ENCODE measurements at regions not wholly inside any gene's neighbourhood (a gene's known extent, or its start where the extent isn't known, plus 50 kb on each side); places are given as distances from the start of the nearest gene placed in this dataset.
"Not testable (repeated sequence)": the region's sequence is repeated elsewhere in the genome, so short reads cannot be mapped to it uniquely, and the experiment has no call there.

DNA sequence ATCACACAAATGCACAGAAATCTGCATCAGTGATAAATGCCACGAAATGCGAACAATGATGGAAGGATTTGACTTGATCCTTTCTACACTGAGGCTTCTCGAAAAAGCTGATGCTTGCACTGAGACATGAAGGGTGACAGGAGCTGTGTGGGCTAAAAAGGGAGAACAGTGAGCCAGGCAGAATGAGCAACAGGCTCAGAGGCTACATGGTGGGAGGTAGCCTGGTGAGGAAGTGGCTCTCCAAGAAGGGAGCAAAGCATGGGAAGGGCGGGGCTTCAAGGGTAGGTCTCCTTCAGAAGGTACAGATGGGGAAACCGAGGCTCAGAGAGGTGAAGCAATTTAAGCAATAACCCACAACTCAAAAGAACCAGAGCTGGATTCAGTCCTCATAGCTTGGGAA lies 82.4 kb downstream of the TRIM43 start:
- no peak for DNase-seq (ENCODE audit: low spot score)
- TF ChIP-seq, protein P1, sequence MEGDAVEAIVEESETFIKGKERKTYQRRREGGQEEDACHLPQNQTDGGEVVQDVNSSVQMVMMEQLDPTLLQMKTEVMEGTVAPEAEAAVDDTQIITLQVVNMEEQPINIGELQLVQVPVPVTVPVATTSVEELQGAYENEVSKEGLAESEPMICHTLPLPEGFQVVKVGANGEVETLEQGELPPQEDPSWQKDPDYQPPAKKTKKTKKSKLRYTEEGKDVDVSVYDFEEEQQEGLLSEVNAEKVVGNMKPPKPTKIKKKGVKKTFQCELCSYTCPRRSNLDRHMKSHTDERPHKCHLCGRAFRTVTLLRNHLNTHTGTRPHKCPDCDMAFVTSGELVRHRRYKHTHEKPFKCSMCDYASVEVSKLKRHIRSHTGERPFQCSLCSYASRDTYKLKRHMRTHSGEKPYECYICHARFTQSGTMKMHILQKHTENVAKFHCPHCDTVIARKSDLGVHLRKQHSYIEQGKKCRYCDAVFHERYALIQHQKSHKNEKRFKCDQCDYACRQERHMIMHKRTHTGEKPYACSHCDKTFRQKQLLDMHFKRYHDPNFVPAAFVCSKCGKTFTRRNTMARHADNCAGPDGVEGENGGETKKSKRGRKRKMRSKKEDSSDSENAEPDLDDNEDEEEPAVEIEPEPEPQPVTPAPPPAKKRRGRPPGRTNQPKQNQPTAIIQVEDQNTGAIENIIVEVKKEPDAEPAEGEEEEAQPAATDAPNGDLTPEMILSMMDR (IDR thresholded peaks at IDR 0.05; ENCODE audit: extremely low read depth, missing control alignments), result no peak

GRCh38 chr2:95676573-95676972 lies 84.8 kb downstream of the TRIM43 start:
- DNase-seq (ENCODE audit: low spot score), result not testable (repeated sequence)

DNA sequence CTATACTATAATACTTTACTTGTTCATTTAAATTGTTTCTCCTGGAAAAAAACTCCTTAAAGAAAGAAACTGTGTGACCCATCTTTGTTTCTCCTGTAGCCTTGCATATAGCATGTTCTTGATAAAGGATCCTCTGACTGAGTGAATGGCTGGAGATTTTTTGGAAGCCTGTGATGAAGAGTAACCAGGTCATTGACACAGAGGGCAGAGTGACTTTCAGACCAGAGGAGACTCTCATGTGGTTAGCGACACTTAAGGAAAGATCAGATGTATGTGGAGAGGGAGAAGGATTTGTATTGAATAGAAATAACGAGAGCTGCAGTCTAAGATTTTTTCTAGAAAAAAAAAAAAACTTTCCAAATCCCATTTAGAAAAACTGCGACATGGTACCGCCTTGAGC lies 85.5 kb downstream of the TRIM43 start:
- TF ChIP-seq, protein P1 (IDR thresholded peaks at IDR 0.05; ENCODE audit: extremely low read depth, missing control alignments), result no peak
- DNase-seq (ENCODE audit: low spot score), result no peak

DNA sequence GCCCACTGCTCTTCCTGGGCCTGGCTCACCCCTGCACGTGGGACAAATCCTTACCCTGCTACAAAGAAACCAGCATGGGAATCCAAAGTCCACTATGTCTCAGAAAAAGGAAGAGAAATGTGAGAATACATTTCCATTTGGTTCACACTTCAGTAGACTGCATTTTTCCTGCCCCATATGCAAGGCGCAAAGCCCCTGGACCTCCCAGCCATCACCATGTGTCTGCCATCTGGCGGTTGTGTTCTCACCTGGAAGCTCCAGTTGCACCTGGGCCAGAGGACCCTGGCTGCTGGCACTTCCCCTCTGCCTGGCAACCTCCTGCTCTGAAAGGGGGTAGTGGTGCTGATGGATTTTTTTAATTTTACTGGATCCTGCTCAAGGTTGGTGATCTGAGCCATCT lies 86.0 kb downstream of the TRIM43 start:
- DNase-seq (ENCODE audit: low spot score), result not testable (repeated sequence)

DNA sequence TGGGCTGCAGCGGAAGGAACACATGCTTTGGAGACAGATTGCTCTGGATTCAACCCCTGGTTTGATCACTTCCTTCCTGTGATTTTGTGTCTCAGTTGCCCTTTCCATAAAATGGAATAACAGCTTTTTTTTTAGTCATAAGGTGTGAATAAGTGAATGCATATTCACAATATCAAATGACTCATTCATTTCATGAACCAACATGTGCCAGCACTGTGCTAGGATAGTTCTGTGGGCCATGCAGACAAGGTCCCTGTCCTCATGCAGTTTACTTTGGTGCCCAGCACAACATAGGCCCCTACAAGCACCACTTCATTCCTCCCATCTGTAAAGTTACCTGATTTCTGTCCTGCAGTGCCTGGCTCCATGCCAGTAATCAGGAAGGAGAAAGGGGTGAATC lies 89.4 kb downstream of the TRIM43 start:
- DNase-seq (ENCODE audit: low spot score), result not testable (repeated sequence)

DNA sequence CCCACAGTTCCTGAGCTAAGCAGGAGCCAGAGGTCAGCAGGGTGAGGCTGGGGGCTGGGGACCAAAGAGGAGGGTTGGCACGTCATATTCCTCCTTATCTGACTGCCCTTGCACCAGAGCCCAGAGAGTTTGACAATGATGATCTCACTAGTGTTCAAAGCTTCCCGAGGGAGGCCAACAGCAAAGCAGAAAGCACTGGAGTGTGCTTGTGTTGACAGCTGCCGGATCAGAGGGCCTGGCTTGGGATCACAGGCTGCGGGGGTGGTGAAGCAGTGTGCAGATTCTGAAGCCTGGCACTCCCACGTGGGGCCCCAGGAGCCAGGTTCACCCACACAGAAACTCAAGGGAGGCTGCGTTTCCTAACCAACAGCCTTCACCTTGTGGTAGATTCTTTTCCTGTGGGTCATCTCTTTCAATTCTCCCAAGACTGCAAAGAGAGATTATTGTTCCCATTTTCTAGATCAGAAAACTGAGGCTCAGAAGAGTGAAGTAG lies 89.8 kb downstream of the TRIM43 start:
- DNase-seq (ENCODE audit: low spot score), result not testable (repeated sequence)

- DNase-seq (ENCODE audit: low spot score), result not testable (repeated sequence)
Observed at GRCh38 chr2:95682889-95683517, 91.2 kb downstream of the TRIM43 start.

GRCh38 chr2:95685513-95685912 lies 93.7 kb downstream of the TRIM43 start:
- no peak for DNase-seq (ENCODE audit: low spot score)
- TF ChIP-seq, protein P1 (IDR thresholded peaks at IDR 0.05; ENCODE audit: extremely low read depth, missing control alignments), result no peak

DNA sequence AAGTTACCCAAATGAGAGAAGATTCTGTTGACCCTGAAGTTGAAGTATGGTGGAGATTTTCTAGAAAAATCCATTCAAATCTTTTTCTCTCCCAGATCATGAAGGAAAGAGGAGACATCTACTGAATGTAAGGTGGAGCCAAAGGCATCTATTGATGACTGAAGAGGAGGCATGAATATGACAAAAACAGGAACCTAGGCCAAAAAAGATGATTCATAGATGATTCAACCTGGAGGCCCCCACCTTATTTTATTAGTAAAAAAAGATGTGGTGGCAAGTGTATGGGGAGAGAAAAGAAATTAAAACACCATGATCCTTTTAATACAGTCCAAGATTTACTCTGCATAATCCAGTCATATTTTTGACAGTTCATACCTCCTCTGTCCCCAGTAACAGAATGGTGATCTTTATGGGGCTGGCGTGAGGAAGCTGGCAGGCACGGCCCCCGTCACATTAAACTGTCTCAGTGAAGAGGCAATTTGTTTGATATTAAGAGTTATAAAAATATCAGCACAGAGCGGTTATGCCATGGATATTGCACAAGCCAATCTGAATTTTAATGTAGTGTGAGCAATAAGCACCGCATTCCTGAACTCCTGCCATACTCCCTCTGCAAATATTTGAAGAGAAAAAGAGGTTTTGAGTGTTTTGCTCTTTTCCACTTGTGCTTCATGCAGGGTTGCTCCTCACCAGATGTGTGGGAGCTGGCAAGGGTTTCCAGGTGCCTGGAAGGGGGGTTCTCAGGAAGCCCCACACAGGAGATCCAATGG lies 94.4 kb downstream of the TRIM43 start:
- not testable (repeated sequence) for DNase-seq (ENCODE audit: low spot score)

- DNase-seq (ENCODE audit: low spot score), result not testable (repeated sequence)
Observed at GRCh38 chr2:95687852-95688251, 96.1 kb downstream of the TRIM43 start.

GRCh38 chr2:95691210-95691609 lies 99.4 kb downstream of the TRIM43 start:
- not testable (repeated sequence) for DNase-seq (ENCODE audit: low spot score)

DNA sequence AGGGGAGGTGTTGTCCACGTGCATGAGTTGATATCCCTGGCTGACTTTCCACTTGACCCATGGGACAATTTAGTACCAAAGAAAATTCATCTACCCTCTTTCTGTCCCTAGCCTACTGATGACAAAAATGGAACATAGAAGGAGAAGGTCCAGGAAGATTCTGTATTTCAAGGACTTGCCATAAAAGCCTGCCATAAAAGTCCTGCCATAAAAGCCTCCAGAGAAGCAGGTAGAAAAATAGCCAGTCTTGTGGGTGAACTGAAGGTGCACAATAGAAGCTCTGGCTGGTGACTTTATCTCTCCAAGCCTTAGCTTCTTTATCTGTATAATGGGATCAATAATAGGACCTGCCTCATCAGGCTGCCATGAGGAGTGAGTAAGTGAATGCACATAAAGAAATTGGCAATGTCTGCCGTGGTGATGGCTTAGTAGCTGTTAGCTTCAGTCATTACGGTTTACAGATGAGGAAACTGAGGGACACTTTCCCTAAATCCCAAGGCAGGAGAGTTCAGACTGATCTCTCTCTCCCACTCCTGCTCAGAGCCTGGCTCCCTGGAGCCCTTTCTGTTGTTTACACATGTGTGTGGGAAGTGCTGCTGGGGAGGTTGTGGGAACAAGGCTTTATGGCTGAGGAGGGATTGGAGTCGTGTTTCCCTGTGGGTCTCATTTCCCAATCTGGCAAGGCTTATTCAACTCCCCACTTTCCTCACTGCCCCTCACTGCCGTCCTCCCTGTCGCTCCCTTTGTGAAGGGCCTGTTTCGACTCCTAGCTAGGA lies 101.5 kb downstream of the TRIM43 start:
- DNase-seq (ENCODE audit: low spot score), result not testable (repeated sequence)
